HCT116 (cell line): ENCODE measurements at regions not wholly inside any gene's neighbourhood (a gene's known extent, or its start where the extent isn't known, plus 50 kb on each side); places are given as distances from the start of the nearest gene placed in this dataset.

Experiments used
- ATAC-seq: fragments of 200-7000 bp; cut with Tn5 transposase; 2 replicates; pipeline ENCODE4 v1.9.1; 2020; ENCODE audit warnings: mild to moderate bottlenecking, moderate library complexity
- BruUV-seq: library from RNA; stranded (reverse); fragments of 400-500 nt; replicated peaks from 2 replicates; lab custom pipeline; 2021; lab: Mats Ljungman, UMichigan
- CTCF ChIA-PET: fragments of 300-600 bp; sonication (Branson Sonifier 250); formaldehyde crosslinking; loops from one replicate; lab custom pipeline; 2021; ENCODE audit warnings: antibody characterized with exemption; lab: Charles Lee
- POLR2A ChIA-PET: fragments of 300-600, 350-600 bp; sonication (Branson Sonifier 250); formaldehyde crosslinking; loops from one replicate; lab custom pipeline; 2021; ENCODE audit warnings: antibody characterized with exemption; lab: Charles Lee
- RAD21 ChIA-PET, 2 experiments: fragments of 300-600 bp; sonication (Branson Sonifier 250); formaldehyde crosslinking; loops; one replicate each; lab custom pipeline; 2023; ENCODE audit warnings: low total read pairs in 2 of 2; ENCODE audit not compliant: uncharacterized antibody in 2 of 2, unreplicated experiment in 2 of 2, low non-redundant PET in 1 of 2; lab: Charles Lee
- DNase-seq: peaks from one replicate; pipeline ENCODE4 v3.0.0-alpha.2; 2010; ENCODE audit warnings: low read depth, low spot score
- H2AFZ ChIP-seq: fragments of 200-600 bp; shearing (Covaris generic), sonication (generic); 2 replicates; pipeline ENCODE4 v1.6.1; 2017; ENCODE audit warnings: low read depth, mixed run types, mixed read lengths, antibody characterized with exemption, low read length; ENCODE audit not compliant: poor library complexity, severe bottlenecking
- H3K27ac ChIP-seq: 2 replicates; pipeline ENCODE4 v1.5.1; 2012; ENCODE audit warnings: low read depth, low read length
- H3K27me3 ChIP-seq: fragments of 200-600 bp; sonication (generic); 2 replicates; pipeline ENCODE4 v1.6.1; 2016; ENCODE audit warnings: mixed run types, low read length, mixed read lengths; ENCODE audit not compliant: insufficient read depth
- H3K36me3 ChIP-seq, 2 experiments: fragments of 200-500 bp in 1 of 2; fragments of 200-600 bp in 1 of 2; sonication (Bioruptor generic) in 1 of 2; sonication (generic) in 1 of 2; 2 replicates each; pipeline versions ENCODE4 v1.5.1 to v1.6.1; 2014 to 2016; ENCODE audit warnings: low read length in 2 of 2, inconsistent platforms in 1 of 2, mixed read lengths in 1 of 2, mixed run types in 1 of 2; ENCODE audit not compliant: insufficient read depth in 2 of 2, control insufficient read depth in 1 of 2
- H3K4me1 ChIP-seq, 2 experiments: fragments of 200-600 bp in 1 of 2; sonication (generic) in 1 of 2; 2 replicates each; pipeline versions ENCODE4 v1.5.1 to v1.6.1; 2012 to 2017; ENCODE audit warnings: low read length in 2 of 2, inconsistent platforms in 1 of 2, mild to moderate bottlenecking in 1 of 2, mixed read lengths in 1 of 2, mixed run types in 1 of 2, moderate library complexity in 1 of 2; ENCODE audit not compliant: insufficient read depth in 2 of 2, control insufficient read depth in 1 of 2
- H3K4me2 ChIP-seq: fragments of 200-600 bp; sonication (generic); 2 replicates; pipeline ENCODE4 v1.6.1; 2017; ENCODE audit warnings: mixed run types, low read length, mixed read lengths
- H3K4me3 ChIP-seq, 2 experiments: fragments of 200-600 bp in 1 of 2; sonication (generic) in 1 of 2; replicated peaks in 1 of 2; 2 replicates each; pipeline ENCODE4 v1.5.1; 2011 to 2016; ENCODE audit warnings: low read length in 2 of 2, control low read depth in 1 of 2, low read depth in 1 of 2, mild to moderate bottlenecking in 1 of 2, mixed read lengths in 1 of 2, mixed run types in 1 of 2
- H3K79me2 ChIP-seq: fragments of 200-600 bp; sonication (generic); 2 replicates; pipeline ENCODE4 v1.6.1; 2017; ENCODE audit warnings: mild to moderate bottlenecking, mixed run types, low read length, moderate library complexity, mixed read lengths; ENCODE audit not compliant: insufficient read depth
- H3K9ac ChIP-seq: fragments of 200-600 bp; sonication (generic); 2 replicates; pipeline ENCODE4 v1.6.1; 2016; ENCODE audit warnings: low read length, mixed read lengths
- H3K9me2 ChIP-seq: fragments of 200-600 bp; sonication (generic), shearing (Covaris generic); 2 replicates; pipeline ENCODE4 v1.6.1; 2017; ENCODE audit warnings: mixed run types, mild to moderate bottlenecking, moderate library complexity; ENCODE audit not compliant: insufficient read depth
- H3K9me3 ChIP-seq, 2 experiments: fragments of 200-500 bp in 1 of 2; fragments of 200-600 bp in 1 of 2; sonication (Bioruptor generic) in 1 of 2; sonication (generic) in 1 of 2; 2 replicates each; pipeline ENCODE4 v1.6.1; 2014 to 2017; ENCODE audit warnings: low read length in 2 of 2, mixed read lengths in 2 of 2, inconsistent platforms in 1 of 2, low read depth in 1 of 2, mild to moderate bottlenecking in 1 of 2, mixed run types in 1 of 2, moderate library complexity in 1 of 2; ENCODE audit not compliant: control insufficient read depth in 1 of 2, insufficient read depth in 1 of 2
- H4K20me1 ChIP-seq: fragments of 200-600 bp; sonication (generic), shearing (Covaris generic); 2 replicates; pipeline ENCODE4 v1.6.1; 2017; ENCODE audit warnings: mixed run types, mild to moderate bottlenecking, moderate library complexity; ENCODE audit not compliant: insufficient read depth
- POLR2AphosphoS5 ChIP-seq: IDR thresholded peaks from 2 replicates; pipeline ENCODE4 v1.6.1; 2011; ENCODE audit warnings: mild to moderate bottlenecking, low read depth, low read length, moderate library complexity
- REST ChIP-seq: IDR thresholded peaks from 2 replicates; pipeline ENCODE4 v1.6.1; 2012; ENCODE audit warnings: low read depth
- SRF ChIP-seq: IDR thresholded peaks from 2 replicates; pipeline ENCODE4 v1.6.1; 2012; ENCODE audit warnings: low read depth
- TCF7L2 ChIP-seq: IDR thresholded peaks from 2 replicates; pipeline ENCODE4 v1.7.0; 2011; ENCODE audit warnings: borderline replicate concordance, inconsistent platforms; ENCODE audit not compliant: insufficient read depth, insufficient read length; ENCODE audit errors: extremely low read depth
- intact Hi-C: fragments of 100-400 bp; cut with micrococcal nuclease; formaldehyde crosslinking; loops from 2 replicates; pipeline ENCODE4 v1.10.0; 2022
- TF ChIP-seq, protein P1 (sequence below): IDR thresholded peaks from 2 replicates; pipeline ENCODE4 v1.6.1; 2012

GRCh38 chr5:135669416-135669815 is 90.6 kb upstream of the CXCL14 start:
- Histone ChIP-seq H3K27ac (no peak overlapping the region), H3K9me3 (no peaks in the 10 kb centered on the region), H2AFZ (no peak overlapping the region), H3K36me3 (no peaks in the 10 kb centered on the region)
- TF ChIP-seq, protein P1, sequence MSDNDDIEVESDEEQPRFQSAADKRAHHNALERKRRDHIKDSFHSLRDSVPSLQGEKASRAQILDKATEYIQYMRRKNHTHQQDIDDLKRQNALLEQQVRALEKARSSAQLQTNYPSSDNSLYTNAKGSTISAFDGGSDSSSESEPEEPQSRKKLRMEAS = no peak
- no peak for TF ChIP-seq REST
- TF ChIP-seq, all 23 proteins: peak for 0
- no peaks in the 10 kb centered on the region for H3K79me2 ChIP-seq
- 0 out of 2 replicates have a peak, but pooled peaks cover 10% of the 10 kb centered on the region for H3K27me3 ChIP-seq
- ATAC-seq (no peak), DNase-seq (no peak)
- no peaks in the 10 kb centered on the region for H4K20me1 ChIP-seq
- ChIA-PET CTCF (no interaction called here), RAD21 (no interaction called here), POLR2A (no interaction called here)
- no peaks in the 10 kb centered on the region for H3K4me1 ChIP-seq
- no TSS peak for BruUV-seq
- H3K9ac ChIP-seq = no peak overlapping the region
- H3K4me3 ChIP-seq = no peak overlapping the region
- intact Hi-C loops = no loop called here
- no peak overlapping the region for H3K4me2 ChIP-seq
- no peaks in the 10 kb centered on the region for H3K9me2 ChIP-seq

- 0 out of 2 replicates have a peak, but pooled peaks cover 14% of the 10 kb centered on the region for H3K27me3 ChIP-seq
- no TSS peak for BruUV-seq
- H3K4me3 ChIP-seq = no peak overlapping the region
- no peak overlapping the region for H3K4me2 ChIP-seq
- ChIA-PET RAD21 (no interaction called here), CTCF (no interaction called here), POLR2A (no interaction called here)
- DNase-seq (no peak), ATAC-seq (no peak)
- TF ChIP-seq POLR2AphosphoS5 (no peak), SRF (no peak), TCF7L2 (no peak)
- TF ChIP-seq, protein P1 = no peak
- no peaks in the 10 kb centered on the region for H4K20me1 ChIP-seq
- intact Hi-C loops = no loop called here
- H3K4me1 ChIP-seq = no peaks in the 10 kb centered on the region
- H3K9me2 ChIP-seq = no peaks in the 10 kb centered on the region
- H3K36me3 ChIP-seq = no peaks in the 10 kb centered on the region
- H3K79me2 ChIP-seq = no peaks in the 10 kb centered on the region
- H2AFZ ChIP-seq = no peak overlapping the region
- no peak overlapping the region for H3K27ac ChIP-seq
- no peak overlapping the region for H3K9ac ChIP-seq
- H3K9me3 ChIP-seq = no peaks in the 10 kb centered on the region
These were observed 88.9 kb upstream of the CXCL14 start for GRCh38 chr5:135667673-135668072.
